ENCODE measurements at regions not wholly inside any gene's neighbourhood (a gene's known extent, or its start where the extent isn't known, plus 50 kb on each side); places are given as distances from the start of the nearest gene placed in this dataset.
"Not testable (repeated sequence)": the region's sequence is repeated elsewhere in the genome, so short reads cannot be mapped to it uniquely, and the experiment has no call there.

- DNase-seq (ENCODE audit: low spot score), result no peak
Measured at GRCh38 chr14:45610318-45610717, 357.3 kb upstream of the MIS18BP1 start.

GRCh38 chr14:45587142-45587541 is 334.1 kb upstream of the MIS18BP1 start:
- no peak for DNase-seq (ENCODE audit: low spot score)

- no peak for DNase-seq (ENCODE audit: low spot score)
Measured at GRCh38 chr14:45559626-45560025, 306.6 kb upstream of the MIS18BP1 start.

- no peak for DNase-seq (ENCODE audit: low spot score)
Measured at GRCh38 chr14:45558183-45558582, 305.2 kb upstream of the MIS18BP1 start.

- no peak for DNase-seq (ENCODE audit: low spot score)
Measured at GRCh38 chr14:45553981-45554380, 301.0 kb upstream of the MIS18BP1 start.

GRCh38 chr14:45551240-45551820 is 298.3 kb upstream of the MIS18BP1 start:
- DNase-seq (ENCODE audit: low spot score), result not testable (repeated sequence)

GRCh38 chr14:45531022-45531421 is 278.0 kb upstream of the MIS18BP1 start:
- no peak for DNase-seq (ENCODE audit: low spot score)

- DNase-seq (ENCODE audit: low spot score), result no peak
Measured at GRCh38 chr14:45526715-45527549, 273.9 kb upstream of the MIS18BP1 start.

GRCh38 chr14:45519766-45520165 is 266.8 kb upstream of the MIS18BP1 start:
- no peak for DNase-seq (ENCODE audit: low spot score)

GRCh38 chr14:45492876-45493275 is 239.9 kb upstream of the MIS18BP1 start:
- DNase-seq (ENCODE audit: low spot score), result no peak

GRCh38 chr14:45491914-45492313 is 238.9 kb upstream of the MIS18BP1 start:
- no peak for DNase-seq (ENCODE audit: low spot score)

- DNase-seq (ENCODE audit: low spot score), result no peak
Measured at GRCh38 chr14:45486599-45486998, 233.6 kb upstream of the MIS18BP1 start.

- no peak for DNase-seq (ENCODE audit: low spot score)
Measured at GRCh38 chr14:45467023-45467422, 214.0 kb upstream of the MIS18BP1 start.

GRCh38 chr14:45434221-45434620 is 181.2 kb upstream of the MIS18BP1 start:
- DNase-seq (ENCODE audit: low spot score), result no peak

GRCh38 chr14:45426685-45427282 is 173.8 kb upstream of the MIS18BP1 start:
- DNase-seq (ENCODE audit: low spot score), result peak; percentile 7

- DNase-seq (ENCODE audit: low spot score), result no peak
Measured at GRCh38 chr14:45406942-45407341, 153.9 kb upstream of the MIS18BP1 start.

- no peak for DNase-seq (ENCODE audit: low spot score)
Measured at GRCh38 chr14:45400950-45401640, 148.1 kb upstream of the MIS18BP1 start.

GRCh38 chr14:45400509-45400908 is 147.5 kb upstream of the MIS18BP1 start:
- no peak for DNase-seq (ENCODE audit: low spot score)

- DNase-seq (ENCODE audit: low spot score), result no peak
Measured at GRCh38 chr14:45381091-45381490, 128.1 kb upstream of the MIS18BP1 start.

GRCh38 chr14:45377166-45377565 is 124.2 kb upstream of the MIS18BP1 start:
- no peak for DNase-seq (ENCODE audit: low spot score)

- DNase-seq (ENCODE audit: low spot score), result no peak
Measured at GRCh38 chr14:45373877-45374276, 120.9 kb upstream of the MIS18BP1 start.

GRCh38 chr14:45364565-45365156 is 111.7 kb upstream of the MIS18BP1 start:
- DNase-seq (ENCODE audit: low spot score), result no peak

Measured in hematopoietic multipotent progenitor cell treated with erythropoietin and hydrocortisone succinate and interleukin-3 and kit ligand, for 17 days (in vitro differentiated cells).